Neural cell (in vitro differentiated cells): ENCODE measurements at regions not wholly inside any gene's neighbourhood (a gene's known extent, or its start where the extent isn't known, plus 50 kb on each side); places are given as distances from the start of the nearest gene placed in this dataset.

Experiments used
- H2AFZ ChIP-seq: fragments of 200-600, 300-800 bp; sonication (generic), shearing (Covaris generic); 2 replicates; pipeline ENCODE4 v1.6.0; 2014; ENCODE audit warnings: low read depth, mild to moderate bottlenecking, antibody characterized with exemption, low read length, moderate library complexity
- H3F3A ChIP-seq: fragments of 200-600 bp; shearing (Covaris generic); 2 replicates; pipeline ENCODE4 v1.6.1; 2016; ENCODE audit warnings: mild to moderate bottlenecking, moderate library complexity, mixed read lengths, antibody characterized with exemption, low read length; ENCODE audit not compliant: insufficient read depth, poor library complexity, severe bottlenecking
- H3K27ac ChIP-seq: fragments of 200-600, 300-800 bp; sonication (generic), shearing (Covaris generic); 2 replicates; pipeline ENCODE4 v1.5.1; 2014; ENCODE audit warnings: mild to moderate bottlenecking, low read length, moderate library complexity
- H3K27me3 ChIP-seq: fragments of 300-800, 200-600 bp; sonication (generic), shearing (Covaris generic); 2 replicates; pipeline ENCODE4 v1.6.0; 2014; ENCODE audit warnings: mild to moderate bottlenecking, low read depth, low read length, moderate library complexity; ENCODE audit not compliant: insufficient read depth
- H3K36me3 ChIP-seq: fragments of 300-800, 200-600 bp; sonication (generic), shearing (Covaris generic); 2 replicates; pipeline ENCODE4 v1.5.1; 2014; ENCODE audit warnings: mild to moderate bottlenecking, antibody characterized with exemption, low read length, moderate library complexity; ENCODE audit not compliant: insufficient read depth
- H3K4me2 ChIP-seq: fragments of 300-800, 200-600 bp; sonication (generic), shearing (Covaris generic); 2 replicates; pipeline ENCODE4 v1.6.0; 2014; ENCODE audit warnings: mild to moderate bottlenecking, low read length
- H3K4me3 ChIP-seq: fragments of 300-800, 200-600 bp; sonication (generic), shearing (Covaris generic); 2 replicates; pipeline ENCODE4 v1.5.1; 2014; ENCODE audit warnings: mild to moderate bottlenecking, low read length, moderate library complexity
- H3K79me2 ChIP-seq: fragments of 200-600 bp; shearing (Covaris generic); replicated peaks from 2 replicates; pipeline ENCODE4 v1.6.0; 2014; ENCODE audit warnings: mild to moderate bottlenecking, low read length, moderate library complexity; ENCODE audit not compliant: insufficient read depth
- H3K9ac ChIP-seq: fragments of 300-800, 200-600 bp; sonication (generic), shearing (Covaris generic); 2 replicates; pipeline ENCODE4 v1.6.1; 2016; ENCODE audit warnings: mild to moderate bottlenecking, low read length, mixed read lengths
- H3K9me2 ChIP-seq: fragments of 200-600 bp; shearing (Covaris generic); 2 replicates; pipeline ENCODE4 v1.6.1; 2016; ENCODE audit warnings: mild to moderate bottlenecking, low read length, mixed read lengths; ENCODE audit not compliant: insufficient read depth
- H3K9me3 ChIP-seq: fragments of 200-600, 300-800 bp; sonication (generic), shearing (Covaris generic); 2 replicates; pipeline ENCODE4 v1.6.1; 2016; ENCODE audit warnings: mild to moderate bottlenecking, mixed run types, low read length, moderate library complexity, mixed read lengths
- H4K20me1 ChIP-seq: fragments of 200-600 bp; shearing (Covaris generic); 2 replicates; pipeline ENCODE4 v1.6.1; 2016; ENCODE audit warnings: mild to moderate bottlenecking, mixed run types; ENCODE audit not compliant: insufficient read depth
- CTCF ChIP-seq: fragments of 450-650 bp; IDR thresholded peaks from 2 replicates; pipeline ENCODE4 v1.5.1; 2014; ENCODE audit warnings: antibody characterized with exemption, mild to moderate bottlenecking, moderate library complexity; ENCODE audit not compliant: poor library complexity, severe bottlenecking
- EP300 ChIP-seq: fragments of 450-650 bp; conservative IDR thresholded peaks from 2 replicates; pipeline ENCODE4 v1.6.1; 2014; ENCODE audit warnings: antibody characterized with exemption, mild to moderate bottlenecking, moderate library complexity; ENCODE audit not compliant: poor library complexity, severe bottlenecking
- EZH2 ChIP-seq: fragments of 200-600, 300-800 bp; shearing (Covaris generic), sonication (generic); IDR thresholded peaks from 2 replicates; pipeline ENCODE4 v1.6.1; 2014; ENCODE audit warnings: antibody characterized with exemption, low read length, borderline replicate concordance, mild to moderate bottlenecking; ENCODE audit not compliant: insufficient read depth, poor library complexity, severe bottlenecking
- MXI1 ChIP-seq: fragments of 450-650 bp; conservative IDR thresholded peaks from 2 replicates; pipeline ENCODE4 v1.6.1; 2014; ENCODE audit warnings: antibody characterized with exemption, mild to moderate bottlenecking; ENCODE audit not compliant: poor library complexity, severe bottlenecking
- POLR2AphosphoS5 ChIP-seq: IDR thresholded peaks from 2 replicates; pipeline ENCODE4 v1.6.1; 2012
- RAD21 ChIP-seq: fragments of 450-650 bp; conservative IDR thresholded peaks from 2 replicates; pipeline ENCODE4 v1.6.1; 2014; ENCODE audit warnings: antibody characterized with exemption, mild to moderate bottlenecking, moderate library complexity
- REST ChIP-seq: IDR thresholded peaks from 2 replicates; pipeline ENCODE4 v1.6.1; 2012; ENCODE audit warnings: borderline replicate concordance
- SMC3 ChIP-seq: fragments of 450-650 bp; conservative IDR thresholded peaks from 2 replicates; pipeline ENCODE4 v1.6.1; 2014; ENCODE audit warnings: antibody characterized with exemption, mild to moderate bottlenecking, moderate library complexity; ENCODE audit not compliant: poor library complexity
- TAF1 ChIP-seq: IDR thresholded peaks from 2 replicates; pipeline ENCODE4 v1.6.1; 2012; ENCODE audit warnings: low read depth

- no peak overlapping the region for H3K4me2 ChIP-seq
- H3K9ac ChIP-seq = no peak overlapping the region
- H4K20me1 ChIP-seq = no peaks in the 10 kb centered on the region
- no peak overlapping the region for H3K4me3 ChIP-seq
- no peak overlapping the region for H3K27ac ChIP-seq
- no peaks in the 10 kb centered on the region for H3K9me2 ChIP-seq
- no peaks in the 10 kb centered on the region for H3F3A ChIP-seq
- H2AFZ ChIP-seq = no peak overlapping the region
- no peaks in the 10 kb centered on the region for H3K27me3 ChIP-seq
- no peaks in the 10 kb centered on the region for H3K79me2 ChIP-seq
- no peaks in the 10 kb centered on the region for H3K9me3 ChIP-seq
- H3K36me3 ChIP-seq = no peaks in the 10 kb centered on the region
- TF ChIP-seq POLR2AphosphoS5 (no peak), TAF1 (no peak), EP300 (no peak), RAD21 (no peak), SMC3 (no peak), EZH2 (no peak), REST (no peak), CTCF (no peak), MXI1 (no peak)
Measured at GRCh38 chr14:55799508-55800095, 219.6 kb downstream of the KTN1 start.

GRCh38 chr14:55800156-55800785, 220.3 kb downstream of the KTN1 start:
- Histone ChIP-seq H3F3A (no peaks in the 10 kb centered on the region), H3K4me2 (no peak overlapping the region), H3K27me3 (no peaks in the 10 kb centered on the region), H3K36me3 (no peaks in the 10 kb centered on the region), H4K20me1 (no peaks in the 10 kb centered on the region), H3K4me3 (no peak overlapping the region), H3K9me3 (no peaks in the 10 kb centered on the region), H3K79me2 (no peaks in the 10 kb centered on the region), H3K27ac (no peak overlapping the region), H2AFZ (no peak overlapping the region), H3K9ac (no peak overlapping the region), H3K9me2 (no peaks in the 10 kb centered on the region)
- no peak for TF ChIP-seq EP300
- no peak for TF ChIP-seq CTCF
